Kidney (tissue), 13 donors: ENCODE measurements at regions not wholly inside any gene's neighbourhood (a gene's known extent, or its start where the extent isn't known, plus 50 kb on each side); places are given as distances from the start of the nearest gene placed in this dataset.

ENCODE experiments used
- DNase-seq, 5 donors: peaks; one replicate each; pipeline ENCODE4 v3.0.0-alpha.2; 2013 to 2020
- FAIRE-seq: peaks from 2 replicates; lab custom pipeline; 2012; peaks lifted over from hg19 to GRCh38; lab: Jason Lieb, UNC
- H3K27ac ChIP-seq, 2 donors: one replicate each; pipeline ENCODE4 v1.7.0; 2013; ENCODE audit warnings: low read depth in 2 of 2, low read length in 2 of 2, inconsistent platforms in 1 of 2
- H3K27me3 ChIP-seq: one replicate; pipeline ENCODE4 v1.7.1; 2013; ENCODE audit warnings: low read length, inconsistent platforms; ENCODE audit not compliant: control insufficient read depth, insufficient read depth
- H3K36me3 ChIP-seq, 3 donors: one replicate each; pipeline versions ENCODE4 v1.7.0 to v1.7.1; 2013; ENCODE audit warnings: low read length in 3 of 3, control low read depth in 1 of 3, inconsistent platforms in 1 of 3; ENCODE audit not compliant: insufficient read depth in 3 of 3, control insufficient read depth in 2 of 3
- H3K4me1 ChIP-seq, 3 donors: one replicate each; pipeline versions ENCODE4 v1.7.0 to v1.7.1; 2013; ENCODE audit warnings: low read length in 3 of 3, inconsistent platforms in 1 of 3, low read depth in 1 of 3; ENCODE audit not compliant: control insufficient read depth in 2 of 3, insufficient read depth in 2 of 3
- H3K4me3 ChIP-seq, 3 donors: one replicate each; pipeline versions ENCODE4 v1.7.0 to v1.8.1; 2013; ENCODE audit warnings: low read length in 3 of 3, control low read depth in 1 of 3, inconsistent platforms in 1 of 3
- H3K9ac ChIP-seq, 3 donors: one replicate each; pipeline versions ENCODE4 v1.7.0 to v1.7.1; 2013; ENCODE audit warnings: low read length in 3 of 3, control low read depth in 1 of 3, inconsistent platforms in 1 of 3
- H3K9me3 ChIP-seq, 3 donors: one replicate each; pipeline versions ENCODE4 v1.7.0 to v1.7.1; 2013; ENCODE audit warnings: low read length in 3 of 3, control low read depth in 1 of 3, inconsistent platforms in 1 of 3; ENCODE audit not compliant: control insufficient read depth in 2 of 3, insufficient read depth in 1 of 3
- intact Hi-C: fragments of 100-400 bp; cut with DNase I; formaldehyde crosslinking; loops from one replicate; pipeline ENCODE4 v1.11.1; 2022
- TF ChIP-seq, protein P1 (sequence below): IDR thresholded peaks from 3 replicates; pipeline ENCODE4 v1.5.1; 2012; ENCODE audit warnings: mild to moderate bottlenecking, moderate library complexity, borderline replicate concordance; ENCODE audit not compliant: insufficient read depth; ENCODE audit errors: extremely low read depth
- donor health status: control.
- donor health status: control.
- donor health status: control.
- donor health status: control.
- donor health status: control.
- donor health status: DM: yes; HTN: yes; CAD: no.
- donor health status: Normal renal cell carcinoma (clear cell type).

DNA sequence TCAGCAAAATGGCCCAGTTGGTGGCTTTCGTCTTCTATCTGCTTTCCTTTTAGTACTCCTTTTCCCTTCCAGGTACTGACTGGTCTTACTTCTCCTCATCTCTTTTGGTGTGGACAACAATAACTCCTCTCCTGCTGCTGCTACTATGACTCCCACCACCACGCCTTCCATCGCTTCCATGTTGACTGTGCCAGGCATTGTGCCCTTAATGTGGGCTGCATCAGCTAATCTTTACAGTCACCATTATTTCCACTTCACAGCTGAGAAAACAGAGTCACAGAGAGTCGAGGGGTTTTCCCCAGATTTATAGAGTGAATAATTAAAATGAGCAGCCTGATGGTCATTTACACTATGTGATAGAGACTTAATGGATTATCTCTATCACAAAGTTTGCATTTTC is 184.9 kb upstream of the IL12B start:
- H3K4me3 ChIP-seq: no peak overlapping the region
- TF ChIP-seq, protein P1, sequence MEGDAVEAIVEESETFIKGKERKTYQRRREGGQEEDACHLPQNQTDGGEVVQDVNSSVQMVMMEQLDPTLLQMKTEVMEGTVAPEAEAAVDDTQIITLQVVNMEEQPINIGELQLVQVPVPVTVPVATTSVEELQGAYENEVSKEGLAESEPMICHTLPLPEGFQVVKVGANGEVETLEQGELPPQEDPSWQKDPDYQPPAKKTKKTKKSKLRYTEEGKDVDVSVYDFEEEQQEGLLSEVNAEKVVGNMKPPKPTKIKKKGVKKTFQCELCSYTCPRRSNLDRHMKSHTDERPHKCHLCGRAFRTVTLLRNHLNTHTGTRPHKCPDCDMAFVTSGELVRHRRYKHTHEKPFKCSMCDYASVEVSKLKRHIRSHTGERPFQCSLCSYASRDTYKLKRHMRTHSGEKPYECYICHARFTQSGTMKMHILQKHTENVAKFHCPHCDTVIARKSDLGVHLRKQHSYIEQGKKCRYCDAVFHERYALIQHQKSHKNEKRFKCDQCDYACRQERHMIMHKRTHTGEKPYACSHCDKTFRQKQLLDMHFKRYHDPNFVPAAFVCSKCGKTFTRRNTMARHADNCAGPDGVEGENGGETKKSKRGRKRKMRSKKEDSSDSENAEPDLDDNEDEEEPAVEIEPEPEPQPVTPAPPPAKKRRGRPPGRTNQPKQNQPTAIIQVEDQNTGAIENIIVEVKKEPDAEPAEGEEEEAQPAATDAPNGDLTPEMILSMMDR: no peak
- no peak overlapping the region for H3K9ac ChIP-seq
- DNase-seq (no peak), FAIRE-seq (no peak)
- no peaks in the 10 kb centered on the region for H3K27me3 ChIP-seq
- H3K4me1 ChIP-seq: no peaks in the 10 kb centered on the region
- H3K9me3 ChIP-seq: no peaks in the 10 kb centered on the region
- H3K27ac ChIP-seq: no peak overlapping the region
- intact Hi-C loops: no loop called here
- no peaks in the 10 kb centered on the region for H3K36me3 ChIP-seq

DNA sequence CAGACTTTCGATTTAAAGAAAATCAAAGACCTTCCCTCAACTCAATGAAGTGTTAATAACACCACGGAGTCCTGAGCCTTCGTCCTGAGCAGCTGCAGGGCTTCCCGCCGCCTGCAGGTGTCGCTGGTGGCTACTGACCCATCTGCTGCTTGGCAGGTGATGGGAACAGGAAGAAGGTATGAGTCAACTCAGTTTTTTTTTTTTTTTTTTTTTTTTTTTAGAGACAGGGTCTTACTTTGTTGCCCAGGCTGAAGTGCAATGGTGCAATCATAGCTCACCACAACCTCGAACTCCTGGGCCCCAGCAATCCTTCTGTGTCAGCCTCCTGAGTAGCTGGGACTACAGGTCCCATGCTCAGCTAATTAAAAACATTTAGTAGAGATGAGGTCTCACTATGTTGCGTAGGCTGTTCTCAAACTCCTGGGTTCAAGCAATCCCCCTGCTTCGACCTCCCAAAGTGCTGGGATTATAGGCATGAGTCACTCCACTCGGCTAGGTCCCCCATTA is 185.7 kb upstream of the IL12B start:
- no peaks in the 10 kb centered on the region for H3K36me3 ChIP-seq
- peak; percentile 70 to 79 (median 74) for DNase-seq
- no peaks in the 10 kb centered on the region for H3K27me3 ChIP-seq
- intact Hi-C loops: no loop called here
- TF ChIP-seq, protein P1: peak; percentile 80
- FAIRE-seq: no peak
- no peak overlapping the region for H3K27ac ChIP-seq
- H3K4me1 ChIP-seq: no peaks in the 10 kb centered on the region
- no peaks in the 10 kb centered on the region for H3K9me3 ChIP-seq
- H3K4me3 ChIP-seq: no peak overlapping the region
- H3K9ac ChIP-seq: no peak overlapping the region

DNA sequence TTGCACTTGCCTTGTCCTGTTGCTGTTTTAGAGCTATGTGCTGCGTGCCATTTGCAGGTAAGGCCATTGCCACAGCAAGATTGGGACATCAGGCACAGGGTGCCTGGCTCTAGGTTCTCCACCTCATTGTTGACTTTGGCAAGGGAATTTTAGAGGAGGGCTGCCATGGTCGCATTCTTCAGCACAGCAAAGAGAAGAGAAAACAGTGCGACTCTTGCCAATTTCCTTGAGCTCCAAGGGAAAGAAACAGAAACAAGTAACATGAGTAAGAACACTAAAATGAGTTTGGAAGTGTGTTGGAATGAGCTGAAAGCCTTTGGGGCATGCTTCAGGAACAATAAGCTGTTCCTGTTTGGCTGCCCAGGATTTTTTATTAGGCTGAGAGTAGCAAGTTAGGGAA is 188.1 kb upstream of the IL12B start:
- intact Hi-C loops: no loop called here
- peak in 1 of 5 donors; percentile 66 for DNase-seq
- no peak for FAIRE-seq
- Histone ChIP-seq H3K27me3 (no peaks in the 10 kb centered on the region), H3K27ac (no peak overlapping the region), H3K4me3 (no peak overlapping the region), H3K9ac (no peak overlapping the region), H3K4me1 (no peaks in the 10 kb centered on the region), H3K9me3 (no peaks in the 10 kb centered on the region), H3K36me3 (no peaks in the 10 kb centered on the region)
- TF ChIP-seq, protein P1: no peak

DNA sequence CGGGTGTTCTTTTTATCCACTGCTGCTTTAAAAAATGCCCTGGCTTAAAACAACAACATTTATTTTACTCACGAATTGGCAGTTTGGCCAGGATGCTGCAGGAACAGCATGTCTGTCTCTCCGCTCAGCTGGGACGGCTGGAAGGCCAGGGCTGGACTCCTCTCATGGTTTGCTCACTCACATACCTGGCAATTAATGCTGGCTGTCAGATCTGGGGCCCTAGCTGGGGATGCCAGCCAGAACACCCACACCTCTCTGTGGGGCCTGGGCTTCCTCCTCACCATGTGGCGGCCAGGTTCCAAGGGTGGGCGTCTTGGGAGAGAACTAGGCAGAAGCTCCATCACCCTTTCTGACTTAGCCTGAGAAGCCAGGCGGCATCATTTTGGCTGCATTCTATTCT is 189.1 kb upstream of the IL12B start:
- DNase-seq (peak in 1 of 5 donors; percentile 43), FAIRE-seq (no peak)
- no peaks in the 10 kb centered on the region for H3K27me3 ChIP-seq
- no peak overlapping the region for H3K9ac ChIP-seq
- no peaks in the 10 kb centered on the region for H3K36me3 ChIP-seq
- H3K4me3 ChIP-seq: no peak overlapping the region
- TF ChIP-seq, protein P1: no peak
- H3K9me3 ChIP-seq: no peaks in the 10 kb centered on the region
- no peak overlapping the region for H3K27ac ChIP-seq
- intact Hi-C loops: no loop called here
- no peaks in the 10 kb centered on the region for H3K4me1 ChIP-seq
